HFF-Myc (cell line): ENCODE measurements at regions not wholly inside any gene's neighbourhood (a gene's known extent, or its start where the extent isn't known, plus 50 kb on each side); places are given as distances from the start of the nearest gene placed in this dataset.

Source experiments
- DNase-seq: peaks from one replicate; pipeline ENCODE4 v3.0.0-alpha.2; 2011; ENCODE audit warnings: low read depth; ENCODE audit errors: extremely low read depth
- H3K4me3 ChIP-seq: replicated peaks from 2 replicates; pipeline ENCODE4 v1.5.1; 2011; ENCODE audit warnings: low read depth, mild to moderate bottlenecking, control low read depth, low read length
- TF ChIP-seq, protein P1 (sequence below): IDR thresholded peaks from 2 replicates; pipeline ENCODE4 v1.5.1; 2012; ENCODE audit warnings: mild to moderate bottlenecking, low read depth, low read length, control low read depth; ENCODE audit errors: missing control alignments

DNA sequence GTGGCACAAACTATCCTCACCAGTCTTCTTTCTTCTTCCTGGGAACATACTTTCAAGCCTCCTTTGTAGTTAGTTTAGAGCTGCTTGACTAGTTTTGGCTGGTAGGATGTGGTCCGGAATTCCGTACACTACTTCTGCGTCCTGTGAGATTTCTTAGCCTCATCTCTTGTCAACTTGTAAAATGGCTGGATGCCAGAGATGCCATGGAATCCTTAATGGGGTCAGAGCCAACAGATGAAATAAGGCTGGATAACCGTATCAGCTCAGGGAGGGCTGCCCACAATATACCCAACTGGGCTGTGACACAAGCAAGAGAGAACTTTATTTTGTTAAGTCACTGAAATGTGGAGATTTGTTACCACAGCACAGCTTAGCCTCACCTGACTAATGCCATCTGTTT, 466.9 kb upstream of the MDFIC2 start:
- no peak for DNase-seq
- H3K4me3 ChIP-seq, result no peak overlapping the region
- TF ChIP-seq, protein P1, sequence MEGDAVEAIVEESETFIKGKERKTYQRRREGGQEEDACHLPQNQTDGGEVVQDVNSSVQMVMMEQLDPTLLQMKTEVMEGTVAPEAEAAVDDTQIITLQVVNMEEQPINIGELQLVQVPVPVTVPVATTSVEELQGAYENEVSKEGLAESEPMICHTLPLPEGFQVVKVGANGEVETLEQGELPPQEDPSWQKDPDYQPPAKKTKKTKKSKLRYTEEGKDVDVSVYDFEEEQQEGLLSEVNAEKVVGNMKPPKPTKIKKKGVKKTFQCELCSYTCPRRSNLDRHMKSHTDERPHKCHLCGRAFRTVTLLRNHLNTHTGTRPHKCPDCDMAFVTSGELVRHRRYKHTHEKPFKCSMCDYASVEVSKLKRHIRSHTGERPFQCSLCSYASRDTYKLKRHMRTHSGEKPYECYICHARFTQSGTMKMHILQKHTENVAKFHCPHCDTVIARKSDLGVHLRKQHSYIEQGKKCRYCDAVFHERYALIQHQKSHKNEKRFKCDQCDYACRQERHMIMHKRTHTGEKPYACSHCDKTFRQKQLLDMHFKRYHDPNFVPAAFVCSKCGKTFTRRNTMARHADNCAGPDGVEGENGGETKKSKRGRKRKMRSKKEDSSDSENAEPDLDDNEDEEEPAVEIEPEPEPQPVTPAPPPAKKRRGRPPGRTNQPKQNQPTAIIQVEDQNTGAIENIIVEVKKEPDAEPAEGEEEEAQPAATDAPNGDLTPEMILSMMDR, result no peak

DNA sequence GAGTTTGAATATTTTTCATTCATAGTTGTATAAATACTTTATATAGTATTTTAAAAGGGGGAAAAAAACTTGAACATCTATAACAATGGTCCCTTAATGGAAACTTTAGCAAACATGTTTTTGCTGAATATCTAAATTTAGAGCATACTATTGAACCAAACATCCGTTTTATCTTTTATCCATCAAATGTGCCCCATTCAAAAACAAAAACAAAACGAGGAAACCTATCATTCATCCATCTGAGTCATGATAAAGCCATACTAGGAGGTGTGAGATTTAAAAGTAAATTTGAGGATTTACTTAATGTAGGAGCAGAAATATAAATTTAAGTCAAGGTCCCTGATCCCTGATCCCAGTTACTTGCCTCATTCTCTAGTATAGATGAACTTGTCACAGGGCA, 463.6 kb upstream of the MDFIC2 start:
- no peak overlapping the region for H3K4me3 ChIP-seq
- DNase-seq, result no peak
- TF ChIP-seq, protein P1, result no peak

GRCh38 chr3:70775257-70775656, 462.8 kb upstream of the MDFIC2 start:
- TF ChIP-seq, protein P1, result no peak
- no peak for DNase-seq
- H3K4me3 ChIP-seq, result no peak overlapping the region

DNA sequence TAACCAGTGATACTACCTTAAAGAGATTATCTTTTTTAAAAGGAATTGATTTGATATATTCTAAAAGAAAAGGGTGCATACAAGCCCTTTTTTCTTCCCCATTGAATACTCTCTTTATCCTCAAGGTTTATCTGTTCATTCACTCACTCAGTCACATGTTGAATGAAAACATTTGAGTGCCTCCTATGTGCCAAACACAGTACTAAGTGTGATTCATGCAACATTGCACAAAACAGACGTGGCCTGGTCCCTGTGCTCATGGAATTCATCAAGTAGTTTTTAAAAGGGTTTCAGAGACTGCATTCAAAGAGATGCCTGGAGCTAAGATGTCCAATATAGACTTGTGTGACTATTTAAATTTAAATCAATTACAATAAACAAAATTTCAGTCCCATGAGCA, 462.2 kb upstream of the MDFIC2 start:
- TF ChIP-seq, protein P1, result no peak
- no peak for DNase-seq
- H3K4me3 ChIP-seq, result no peak overlapping the region

DNA sequence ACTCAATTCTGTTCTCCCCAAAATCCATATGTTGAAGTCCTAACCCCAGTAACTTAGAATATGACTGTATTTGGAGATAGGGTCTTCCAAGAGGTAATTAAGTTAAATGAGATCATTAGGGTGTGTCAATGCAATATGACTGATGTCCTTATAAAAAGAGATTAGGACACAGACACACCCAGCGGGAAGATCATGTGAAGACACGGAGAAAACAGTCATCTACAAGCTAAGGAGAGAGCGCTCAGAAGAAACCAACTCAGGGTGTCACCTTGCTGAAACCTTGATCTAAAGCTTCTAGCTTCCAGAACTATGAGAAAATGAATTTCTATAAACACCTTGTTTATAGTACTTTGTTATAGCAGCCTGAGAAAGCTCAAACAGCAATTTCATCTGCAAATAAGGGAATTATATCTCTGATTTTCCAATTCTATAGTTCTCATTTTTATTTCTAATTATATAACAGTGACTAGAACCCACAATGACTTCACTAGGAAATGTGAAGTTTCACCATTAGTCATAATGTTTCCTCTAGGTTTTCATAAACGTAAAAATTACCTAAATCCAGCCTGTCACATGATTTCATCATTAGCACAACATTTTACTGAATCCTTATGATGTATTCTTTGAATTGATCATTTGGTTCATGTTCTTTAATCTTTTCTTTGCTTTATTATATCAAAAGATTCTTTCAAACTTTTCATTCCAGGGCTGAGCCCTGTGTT, 459.1 kb upstream of the MDFIC2 start:
- no peak overlapping the region for H3K4me3 ChIP-seq
- TF ChIP-seq, protein P1, result no peak
- DNase-seq, result no peak

- no peak overlapping the region for H3K4me3 ChIP-seq
- DNase-seq, result no peak
- TF ChIP-seq, protein P1, result no peak
Observed at GRCh38 chr3:70770650-70771049, 458.2 kb upstream of the MDFIC2 start.

- no peak for DNase-seq
- TF ChIP-seq, protein P1, result no peak
- no peak overlapping the region for H3K4me3 ChIP-seq
Observed at GRCh38 chr3:70766301-70766700, 453.9 kb upstream of the MDFIC2 start.
